IMR-90 (cell line): ENCODE measurements at regions not wholly inside any gene's neighbourhood (a gene's known extent, or its start where the extent isn't known, plus 50 kb on each side); places are given as distances from the start of the nearest gene placed in this dataset.

Experiments
- ATAC-seq: fragments of 200-7000 bp; cut with Tn5 transposase; 2 replicates; pipeline ENCODE4 v1.9.1; 2020; ENCODE audit warnings: low read depth, mild to moderate bottlenecking, moderate library complexity
- BruUV-seq: library from RNA; stranded (reverse); fragments of 400-500 nt; replicated peaks from 2 replicates; lab custom pipeline; 2021; lab: Mats Ljungman, UMichigan
- CTCF ChIA-PET: fragments of 300-600 bp; formaldehyde crosslinking; extraction: SDS; loops from one replicate; lab custom pipeline; 2021; ENCODE audit warnings: antibody characterized with exemption; lab: Yijun Ruan, JAX
- POLR2A ChIA-PET: fragments of 300-600 bp; sonication (Branson Sonifier 250); formaldehyde crosslinking; loops from one replicate; lab custom pipeline; 2022; ENCODE audit warnings: antibody characterized with exemption; ENCODE audit not compliant: unreplicated experiment; lab: Charles Lee
- DNase-seq: peaks from one replicate; pipeline ENCODE4 v3.0.0; 2013
- H2AFZ ChIP-seq: replicated peaks from 2 replicates; pipeline ENCODE3; 2013; ENCODE audit warnings: low read length, mild to moderate bottlenecking; ENCODE audit not compliant: poor library complexity
- H2AK5ac ChIP-seq: 2 replicates; pipeline ENCODE4 v1.6.1; 2013; ENCODE audit warnings: low read depth, low read length, inconsistent platforms
- H2AK9ac ChIP-seq: replicated peaks from 2 replicates; pipeline ENCODE3; 2013; ENCODE audit warnings: mild to moderate bottlenecking, low read depth, low read length, moderate library complexity; ENCODE audit not compliant: poor library complexity
- H2BK120ac ChIP-seq: 2 replicates; pipeline ENCODE4 v1.6.1; 2013; ENCODE audit warnings: low read depth, low read length, inconsistent platforms
- H2BK15ac ChIP-seq: 3 replicates; pipeline ENCODE4 v1.6.1; 2013; ENCODE audit warnings: low read depth, low read length, inconsistent platforms
- H2BK20ac ChIP-seq: 2 replicates; pipeline ENCODE4 v1.6.1; 2013; ENCODE audit warnings: low read depth, mild to moderate bottlenecking, inconsistent platforms, low read length, moderate library complexity
- H2BK5ac ChIP-seq: 2 replicates; pipeline ENCODE4 v1.6.1; 2013; ENCODE audit warnings: mild to moderate bottlenecking, low read depth, low read length, inconsistent platforms; ENCODE audit not compliant: poor library complexity, severe bottlenecking
- H3K14ac ChIP-seq: replicated peaks from 2 replicates; pipeline ENCODE4 v1.6.1; 2013; ENCODE audit warnings: low read depth, low read length, inconsistent platforms
- H3K18ac ChIP-seq: 2 replicates; pipeline ENCODE4 v1.6.1; 2013; ENCODE audit warnings: low read depth, low read length, control low read depth
- H3K23ac ChIP-seq: 2 replicates; pipeline ENCODE4 v1.6.1; 2013; ENCODE audit warnings: low read depth, low read length, inconsistent platforms
- H3K27ac ChIP-seq: 2 replicates; pipeline ENCODE4 v1.5.1; 2013; ENCODE audit warnings: mild to moderate bottlenecking, control low read depth, low read length; ENCODE audit not compliant: insufficient read depth
- H3K27me3 ChIP-seq: 2 replicates; pipeline ENCODE4 v1.6.1; 2013; ENCODE audit warnings: low read length; ENCODE audit not compliant: control insufficient read depth, insufficient read depth
- H3K36me3 ChIP-seq: 2 replicates; pipeline ENCODE4 v1.6.1; 2013; ENCODE audit warnings: low read length, mixed read lengths; ENCODE audit not compliant: control insufficient read depth, insufficient read depth
- H3K4ac ChIP-seq: 2 replicates; pipeline ENCODE4 v1.6.1; 2013; ENCODE audit warnings: low read depth, low read length, inconsistent platforms
- H3K4me1 ChIP-seq: 2 replicates; pipeline ENCODE4 v1.6.1; 2013; ENCODE audit warnings: low read length, mixed read lengths; ENCODE audit not compliant: control insufficient read depth, insufficient read depth
- H3K4me2 ChIP-seq: 2 replicates; pipeline ENCODE4 v1.6.1; 2013; ENCODE audit warnings: low read depth, mild to moderate bottlenecking, control low read depth, low read length, moderate library complexity
- H3K4me3 ChIP-seq: 2 replicates; pipeline ENCODE4 v1.5.1; 2013; ENCODE audit warnings: low read depth, mild to moderate bottlenecking, control low read depth, low read length, moderate library complexity; ENCODE audit not compliant: insufficient read depth
- H3K56ac ChIP-seq: 2 replicates; pipeline ENCODE4 v1.6.1; 2013; ENCODE audit warnings: low read length, inconsistent platforms; ENCODE audit not compliant: insufficient read depth; ENCODE audit errors: extremely low read depth
- H3K79me1 ChIP-seq, 2 experiments: 2 replicates each; pipeline ENCODE4 v1.6.1; 2013; ENCODE audit warnings: low read length in 2 of 2, inconsistent platforms in 1 of 2, low read depth in 1 of 2
- H3K9ac ChIP-seq: 2 replicates; pipeline ENCODE4 v1.6.1; 2013; ENCODE audit warnings: low read depth, low read length, control low read depth
- H3K9me1 ChIP-seq: 2 replicates; pipeline ENCODE4 v1.6.1; 2013; ENCODE audit warnings: low read length, inconsistent platforms; ENCODE audit not compliant: insufficient read depth
- H3K9me3 ChIP-seq: 2 replicates; pipeline ENCODE4 v1.6.1; 2013; ENCODE audit warnings: low read length; ENCODE audit not compliant: control insufficient read depth, insufficient read depth
- H4K20me1 ChIP-seq: 2 replicates; pipeline ENCODE4 v1.6.1; 2013; ENCODE audit warnings: low read length, inconsistent platforms; ENCODE audit not compliant: insufficient read depth
- H4K5ac ChIP-seq: 2 replicates; pipeline ENCODE4 v1.6.1; 2013; ENCODE audit warnings: mild to moderate bottlenecking, low read depth, low read length, control low read depth
- H4K8ac ChIP-seq, 2 experiments: 2 replicates each; pipeline ENCODE4 v1.6.1; 2013; ENCODE audit warnings: low read depth in 2 of 2, low read length in 2 of 2, control low read depth in 1 of 2, inconsistent platforms in 1 of 2
- H4K91ac ChIP-seq: 2 replicates; pipeline ENCODE4 v1.6.1; 2013; ENCODE audit warnings: low read depth, low read length, inconsistent platforms; ENCODE audit not compliant: insufficient read depth
- RAD21 ChIP-seq: IDR thresholded peaks from 2 replicates; pipeline ENCODE4 v1.6.1; 2012; ENCODE audit warnings: low read length, improper control_type of control experiment
- RCOR1 ChIP-seq: IDR thresholded peaks from 2 replicates; pipeline ENCODE4 v1.6.1; 2012; ENCODE audit warnings: mild to moderate bottlenecking, low read length, improper control_type of control experiment; ENCODE audit not compliant: insufficient replicate concordance
- WGBS, 2 experiments: methylation state at CpG; one replicate each; pipeline versions ENCODE4 v1.1.5 to v1.1.7; 2013; ENCODE audit warnings: missing lambda C conversion rate in 2 of 2; ENCODE audit not compliant: insufficient read length in 1 of 2; ENCODE audit errors: extremely low coverage in 2 of 2; 5-methylcytosine and 5-hydroxymethylcytosine counted together
- dilution Hi-C: fragments of 300-500 bp; cut with HindIII; formaldehyde crosslinking; loops from one replicate; pipeline ENCODE4 v1.14.3; 2018; ENCODE audit warnings: low sequenced_read_pairs; ENCODE audit not compliant: unreplicated experiment
- in situ Hi-C: fragments of 300-500 bp; cut with MboI; formaldehyde crosslinking; loops from 3 replicates; pipeline ENCODE4 v1.14.3; 2019; ENCODE audit warnings: low sequenced_read_pairs, inconsistent platforms, mixed read lengths
- intact Hi-C: fragments of 100-400 bp; cut with micrococcal nuclease; formaldehyde crosslinking; loops from 2 replicates; pipeline ENCODE4 v1.10.0; 2022
- TF ChIP-seq, protein P1 (sequence below): fragments of 150-350 bp; IDR thresholded peaks from 2 replicates; pipeline ENCODE4 v1.6.1; 2016; ENCODE audit warnings: low read depth, mild to moderate bottlenecking, low read length, moderate library complexity, borderline replicate concordance

DNA sequence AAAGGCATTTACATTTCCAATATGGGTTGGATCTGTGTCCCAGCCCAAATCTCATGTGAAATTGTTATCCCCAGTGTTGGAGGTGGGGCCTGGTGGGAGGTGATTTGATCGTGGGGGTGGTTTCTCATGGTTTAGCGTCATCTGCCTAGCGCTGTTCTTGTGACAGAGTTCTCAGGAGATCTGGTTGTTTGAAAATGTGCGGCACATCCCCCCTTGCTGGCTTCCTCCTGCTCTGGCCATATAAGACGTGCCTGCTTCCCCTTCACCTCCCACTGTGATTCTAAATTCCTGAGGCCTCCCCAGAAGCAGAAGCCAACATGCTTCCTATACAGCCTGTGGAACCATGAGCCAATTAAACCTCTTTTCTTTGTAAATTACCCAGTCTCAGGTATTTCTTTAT is 126.2 kb upstream of the FNDC3A start:
- intact Hi-C loops: no loop called here
- ATAC-seq (no peak), DNase-seq (no peak)
- no TSS peak for BruUV-seq
- no peak overlapping the region for H3K4me3 ChIP-seq
- no peak overlapping the region for H2AK9ac ChIP-seq
- no peak overlapping the region for H2BK120ac ChIP-seq
- H4K20me1 ChIP-seq: no peaks in the 10 kb centered on the region
- H3K36me3 ChIP-seq: no peaks in the 10 kb centered on the region
- no peak overlapping the region for H3K4ac ChIP-seq
- H4K8ac ChIP-seq: no peak overlapping the region
- 0 out of 2 replicates have a peak, but pooled peaks cover 4% of the 10 kb centered on the region for H3K9me1 ChIP-seq
- ChIA-PET POLR2A (no interaction called here), CTCF (no interaction called here)
- H3K4me2 ChIP-seq: no peak overlapping the region
- H3K18ac ChIP-seq: no peak overlapping the region
- WGBS, 2 experiments: 0% methylated on average over 1 of the region's 5 CpGs; no CpG with 5 or more reads in 1 of the 2 experiments
- no peak overlapping the region for H3K14ac ChIP-seq
- dilution Hi-C loops: no loop called here
- no peak overlapping the region for H3K27ac ChIP-seq
- no peak overlapping the region for H2AFZ ChIP-seq
- H3K23ac ChIP-seq: no peak overlapping the region
- H2BK15ac ChIP-seq: no peak overlapping the region
- H3K4me1 ChIP-seq: peaks cover 2% of the 10 kb centered on the region; the same call in 1 of the 2 replicates
- no peak overlapping the region for H4K91ac ChIP-seq
- no peaks in the 10 kb centered on the region for H3K9me3 ChIP-seq
- no peak overlapping the region for H3K9ac ChIP-seq
- in situ Hi-C loops: no loop called here
- no peak overlapping the region for H2AK5ac ChIP-seq
- no peaks in the 10 kb centered on the region for H3K27me3 ChIP-seq
- H3K79me1 ChIP-seq: no peaks in the 10 kb centered on the region
- H3K56ac ChIP-seq: no peak overlapping the region
- H2BK5ac ChIP-seq: no peak overlapping the region
- TF ChIP-seq RCOR1 (no peak), RAD21 (no peak)
- TF ChIP-seq, protein P1, sequence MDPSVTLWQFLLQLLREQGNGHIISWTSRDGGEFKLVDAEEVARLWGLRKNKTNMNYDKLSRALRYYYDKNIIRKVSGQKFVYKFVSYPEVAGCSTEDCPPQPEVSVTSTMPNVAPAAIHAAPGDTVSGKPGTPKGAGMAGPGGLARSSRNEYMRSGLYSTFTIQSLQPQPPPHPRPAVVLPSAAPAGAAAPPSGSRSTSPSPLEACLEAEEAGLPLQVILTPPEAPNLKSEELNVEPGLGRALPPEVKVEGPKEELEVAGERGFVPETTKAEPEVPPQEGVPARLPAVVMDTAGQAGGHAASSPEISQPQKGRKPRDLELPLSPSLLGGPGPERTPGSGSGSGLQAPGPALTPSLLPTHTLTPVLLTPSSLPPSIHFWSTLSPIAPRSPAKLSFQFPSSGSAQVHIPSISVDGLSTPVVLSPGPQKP: no peak
- H4K5ac ChIP-seq: no peak overlapping the region
- H2BK20ac ChIP-seq: no peak overlapping the region
